Hepatic stellate cell (primary cell): ENCODE measurements at regions not wholly inside any gene's neighbourhood (a gene's known extent, or its start where the extent isn't known, plus 50 kb on each side); places are given as distances from the start of the nearest gene placed in this dataset.

Source experiments
- DNase-seq: peaks from one replicate; pipeline ENCODE4 v3.0.0; 2011; ENCODE audit warnings: low spot score

DNA sequence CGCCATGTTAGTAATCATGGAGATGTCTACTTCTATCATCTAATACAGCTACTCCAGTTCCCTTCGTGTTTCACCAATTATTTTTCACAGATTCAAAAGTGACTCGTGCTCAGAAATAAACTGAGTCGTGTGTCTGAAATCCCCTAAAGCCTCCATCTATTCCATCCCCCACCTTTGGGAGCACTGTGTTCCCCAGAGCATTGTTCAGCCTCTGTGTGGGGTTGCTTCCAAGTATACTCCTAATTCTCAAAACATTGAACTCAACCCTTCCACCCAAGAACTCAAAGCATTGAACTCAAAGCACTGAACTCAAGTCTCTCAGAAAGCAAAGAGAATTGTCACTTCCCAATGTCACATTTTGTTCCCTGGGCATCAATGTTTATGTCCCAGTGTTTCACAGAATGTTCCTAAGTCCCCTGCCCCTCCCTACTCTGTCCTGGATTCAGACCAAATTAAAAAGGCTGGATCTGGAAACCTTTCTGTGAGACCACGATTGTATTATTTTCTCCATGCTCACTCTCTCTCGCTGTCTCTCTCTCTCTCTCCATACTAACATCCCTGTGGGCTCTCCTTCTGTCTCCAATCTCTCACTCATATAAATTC, 138.5 kb upstream of the QRFPR start:
- DNase-seq: no peak

DNA sequence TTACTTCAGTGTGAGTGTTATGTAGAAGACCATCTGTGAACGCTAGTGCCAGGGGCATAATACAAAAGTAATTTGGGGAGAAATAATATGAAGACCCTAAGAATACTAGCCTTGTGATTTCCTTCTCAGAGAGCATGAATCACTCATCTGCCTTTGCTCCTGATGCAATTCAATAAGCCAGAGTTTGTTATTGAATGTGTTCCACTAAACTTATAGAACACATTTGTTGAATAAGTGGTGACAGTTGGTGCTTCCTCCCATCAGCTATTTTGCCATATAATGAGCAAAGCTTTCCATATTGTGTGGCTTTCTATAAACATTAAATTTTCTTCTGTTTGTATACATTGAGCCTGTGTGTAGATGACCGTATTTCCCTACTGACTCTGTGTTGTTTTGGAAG, 136.4 kb upstream of the QRFPR start:
- no peak for DNase-seq

DNA sequence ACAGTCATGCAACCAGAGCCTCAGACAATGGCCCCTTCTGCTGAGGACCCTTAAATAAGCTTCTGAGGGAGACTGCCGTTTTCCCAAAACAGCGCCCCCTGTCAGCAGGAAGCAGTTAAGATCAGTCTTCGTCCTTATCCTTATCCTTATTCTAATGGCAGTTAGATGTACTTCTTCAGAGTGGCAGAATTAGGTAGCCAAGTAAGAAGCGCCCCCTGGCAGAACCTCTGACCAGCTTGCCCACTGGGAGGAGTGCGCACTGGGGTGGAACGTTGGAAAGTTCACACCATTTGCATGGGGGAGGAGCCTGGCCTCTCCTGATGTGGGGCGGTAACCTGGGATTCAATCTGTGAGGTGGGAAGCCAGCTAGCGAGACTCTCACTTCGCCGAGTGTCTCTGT, 133.6 kb upstream of the QRFPR start:
- DNase-seq: no peak

DNA sequence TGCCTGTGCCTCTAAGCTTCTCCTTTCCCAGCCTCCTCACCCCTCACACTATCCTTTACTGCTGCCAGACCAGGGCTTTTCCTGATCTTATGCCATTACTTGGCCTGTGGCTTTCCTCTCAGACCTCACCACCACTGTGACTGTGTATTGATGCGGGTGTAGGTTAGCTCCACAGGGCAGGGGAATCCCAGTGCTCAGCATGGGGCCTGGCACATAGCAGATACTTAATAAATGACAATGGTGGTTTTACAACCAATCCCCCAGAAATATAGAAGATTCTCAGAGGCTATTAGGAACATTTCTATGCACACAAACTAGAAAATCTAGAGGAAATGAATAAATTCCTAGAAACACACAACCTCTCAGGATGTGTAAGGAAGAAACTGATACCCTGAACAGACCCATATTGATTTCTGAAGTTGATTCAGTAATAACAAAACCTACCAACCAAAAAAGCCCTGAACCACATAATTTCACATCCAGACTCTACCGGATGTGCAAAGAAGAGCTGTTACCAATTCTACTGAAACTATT, 129.6 kb upstream of the QRFPR start:
- DNase-seq: no peak

DNA sequence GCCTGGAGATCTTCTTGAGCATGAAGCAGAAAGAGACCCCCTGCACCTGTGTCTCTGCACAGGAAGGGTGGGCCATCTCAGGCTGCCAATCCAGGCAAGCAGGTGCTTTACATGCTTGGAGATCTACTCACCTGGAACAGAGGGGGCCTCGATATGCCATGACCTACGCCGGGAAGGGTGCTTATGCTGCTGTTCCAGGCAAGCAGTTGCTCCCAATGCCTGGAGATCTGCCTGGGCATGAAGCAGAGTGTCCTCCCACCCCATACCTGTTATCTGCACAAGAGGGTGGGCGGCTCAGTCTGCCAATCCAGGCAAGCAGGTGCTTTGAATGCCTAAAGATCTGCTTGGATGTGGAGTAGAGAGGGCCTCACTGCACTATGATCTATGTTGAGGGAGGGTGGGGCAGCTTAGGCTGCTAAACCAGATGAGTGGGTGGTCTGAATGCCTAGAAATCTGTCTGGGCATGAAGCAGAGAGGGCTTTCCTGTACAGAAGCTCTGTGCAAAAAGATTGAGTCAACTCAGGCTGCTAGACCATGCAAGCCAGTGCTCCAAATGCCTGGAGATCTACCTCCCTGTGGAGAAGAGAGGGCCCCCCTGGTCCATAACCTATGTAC, 104.5 kb upstream of the QRFPR start:
- DNase-seq: no peak

DNA sequence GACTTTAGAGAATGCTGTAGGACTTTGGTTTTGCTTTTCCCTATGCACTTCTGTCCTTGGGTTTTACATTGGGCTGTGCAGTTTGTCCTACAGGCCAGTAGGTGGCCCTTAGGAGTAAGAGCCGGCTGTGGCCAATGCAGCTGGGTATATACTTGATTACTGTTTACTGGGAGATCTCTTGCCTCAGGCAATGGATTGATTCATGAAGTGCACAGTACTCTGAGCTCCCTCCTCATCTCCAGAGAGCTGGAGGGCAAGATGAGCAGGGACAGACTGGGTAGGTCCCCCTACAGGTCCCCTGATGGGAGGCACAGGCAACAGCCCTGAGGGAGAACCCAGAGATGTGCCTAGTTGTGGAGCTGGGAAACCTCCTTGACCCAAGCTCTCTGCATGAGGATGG, 103.8 kb upstream of the QRFPR start:
- peak; percentile 29 for DNase-seq

DNA sequence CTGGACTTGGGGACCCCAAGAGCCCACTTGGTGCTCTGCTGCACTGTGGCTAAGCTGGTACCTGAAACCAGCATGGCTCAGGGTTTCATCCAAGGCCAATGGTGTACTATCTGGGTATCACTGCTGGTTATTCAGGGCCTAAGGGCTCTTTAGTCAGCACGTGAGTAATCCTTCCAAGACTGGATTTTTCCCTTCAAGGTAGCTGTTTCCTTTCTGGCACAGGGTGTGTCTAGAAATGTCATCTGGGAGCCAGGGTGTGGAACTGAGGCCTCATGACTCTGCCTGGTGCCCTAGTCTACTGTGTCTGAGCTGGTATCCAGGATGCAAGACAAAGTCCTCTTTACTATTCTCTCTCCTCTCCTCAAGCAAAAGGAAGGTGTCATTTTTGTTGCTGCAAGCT, 99.0 kb upstream of the QRFPR start:
- no peak for DNase-seq

DNA sequence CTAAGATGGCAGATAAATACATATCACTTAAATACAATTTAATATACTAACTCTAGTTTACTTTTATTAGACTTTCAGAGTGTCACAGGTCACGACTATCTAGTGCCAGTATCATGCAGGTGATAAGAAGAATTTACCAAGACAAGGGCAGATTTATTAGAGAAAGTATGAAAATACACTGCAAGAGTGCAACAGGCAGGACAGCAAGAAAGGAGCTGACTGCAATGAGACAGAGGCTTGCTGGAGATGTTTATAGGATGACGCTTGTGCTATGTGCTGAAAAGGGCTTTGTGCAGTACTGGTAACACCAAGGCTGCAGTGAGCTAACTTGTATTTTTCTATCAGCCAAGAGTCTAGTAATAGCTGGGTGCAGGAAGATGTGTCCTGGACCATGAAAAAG, 96.7 kb upstream of the QRFPR start:
- DNase-seq: no peak

DNA sequence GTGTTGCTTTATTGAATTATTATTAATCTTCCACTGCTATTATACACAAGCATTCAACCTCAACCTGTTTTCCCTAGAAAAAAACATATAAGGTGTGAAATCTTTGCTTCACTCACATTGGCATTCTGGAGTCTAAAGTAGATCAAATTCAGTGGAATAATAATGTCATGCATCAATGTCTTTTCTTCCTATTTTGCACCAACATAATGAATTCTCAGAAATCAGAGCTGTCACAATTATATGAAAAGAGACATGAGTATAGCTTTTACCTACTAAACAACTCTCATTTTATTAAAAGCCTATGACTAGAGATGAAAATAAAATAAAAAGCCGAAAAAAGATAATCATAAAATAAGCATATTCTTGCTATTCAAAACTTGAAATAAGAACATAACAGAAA, 96.3 kb upstream of the QRFPR start:
- DNase-seq: no peak

DNA sequence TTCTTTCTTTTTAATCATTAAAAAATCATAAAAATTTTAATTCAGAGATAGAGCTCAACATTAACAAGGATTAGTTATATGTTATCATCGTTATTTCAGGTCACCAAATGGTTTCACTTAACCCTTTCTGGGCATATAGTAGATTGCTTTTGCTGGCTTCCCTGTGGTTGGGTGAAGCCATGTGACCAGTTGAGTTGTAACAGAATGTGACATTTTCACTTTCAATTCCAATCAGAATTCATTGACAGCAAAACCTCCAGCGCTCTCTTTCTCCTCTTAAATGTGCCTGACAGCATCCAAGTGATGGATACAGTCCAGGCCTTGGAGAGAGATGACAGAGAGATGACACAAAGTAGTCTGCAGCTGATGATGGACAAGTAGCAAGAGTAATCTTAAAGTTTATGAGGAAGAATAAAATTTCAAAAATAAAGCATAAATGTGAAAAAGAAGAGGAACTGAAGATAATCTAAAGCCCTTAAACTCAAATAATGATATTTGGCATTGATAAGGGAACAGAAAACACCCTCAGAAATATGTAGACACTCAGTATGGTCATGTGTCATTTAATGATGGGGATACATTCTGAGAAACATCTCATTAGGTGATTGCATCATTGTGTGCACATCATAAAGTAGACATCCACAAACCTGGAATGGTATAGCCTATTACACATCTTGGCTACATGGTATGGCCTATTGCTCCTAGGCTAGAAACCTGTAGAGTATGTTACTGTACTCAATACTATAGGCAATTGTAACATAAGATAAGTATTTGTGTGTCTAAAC, 92.3 kb upstream of the QRFPR start:
- no peak for DNase-seq

DNA sequence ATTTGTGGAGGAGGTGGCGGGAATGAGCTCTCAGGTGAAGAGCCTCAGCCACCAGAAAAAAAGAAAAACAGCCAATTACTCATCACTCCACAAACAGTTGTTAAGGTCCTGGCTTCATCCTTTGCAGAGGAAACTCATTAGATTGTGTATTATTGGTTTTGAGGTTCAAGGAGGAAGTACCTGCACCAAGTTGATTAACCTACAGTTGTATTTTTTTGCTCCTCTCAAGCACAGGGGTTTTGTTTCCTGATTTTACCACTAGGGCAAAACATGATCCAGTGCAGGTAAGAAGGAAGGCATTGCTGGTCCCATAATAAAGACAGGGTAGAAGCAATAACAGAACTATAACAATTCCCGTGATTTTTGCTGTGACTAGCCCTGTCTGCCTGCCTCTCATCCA, 84.0 kb upstream of the QRFPR start:
- DNase-seq: no peak

DNA sequence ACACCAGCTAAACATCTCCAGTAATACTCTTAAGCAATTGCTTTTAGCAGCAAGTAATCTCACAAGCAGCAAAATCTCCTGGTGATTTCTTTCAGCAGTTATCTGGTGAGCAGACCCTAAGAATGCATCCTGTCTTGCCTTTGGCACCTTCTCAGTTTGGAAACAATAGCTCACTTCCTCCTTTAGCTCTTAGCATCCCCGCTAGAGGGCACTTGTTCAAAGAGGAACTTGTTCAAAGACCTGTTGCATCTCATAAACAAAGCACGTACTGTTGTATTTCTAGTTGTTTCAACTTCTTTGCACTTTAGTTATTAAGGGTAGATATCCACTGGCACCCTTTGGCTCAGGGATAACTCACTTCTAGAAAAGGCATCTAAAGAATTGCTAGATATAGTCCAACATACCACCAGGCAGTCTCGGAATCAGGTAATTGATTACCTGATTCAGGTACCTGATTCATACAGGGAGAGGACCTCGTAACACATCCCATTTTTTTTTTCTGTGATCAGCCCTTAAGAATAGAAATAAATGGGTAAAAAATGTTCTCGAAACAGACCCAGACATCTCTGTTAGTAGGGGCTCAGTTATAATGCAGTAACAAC, 81.9 kb upstream of the QRFPR start:
- DNase-seq: peak; percentile 6

DNA sequence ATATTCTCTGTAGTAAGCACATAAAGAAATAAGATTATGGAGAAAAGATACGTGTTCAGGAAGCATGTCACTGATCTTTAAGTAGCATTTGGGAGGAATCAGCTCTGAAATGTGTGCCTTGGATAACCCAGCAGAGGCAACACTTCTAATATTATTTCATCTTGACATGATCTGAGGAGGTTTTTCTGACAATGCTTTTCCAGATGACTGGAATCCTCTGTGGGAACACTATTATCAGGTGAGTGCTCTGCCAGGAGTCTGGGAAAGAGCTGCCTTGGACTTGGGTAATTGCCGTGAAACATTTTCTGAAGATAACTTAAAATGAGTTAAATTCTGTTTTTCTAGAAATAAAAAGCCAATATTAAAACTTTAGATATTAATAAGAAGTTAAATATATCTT, 78.2 kb upstream of the QRFPR start:
- no peak for DNase-seq

DNA sequence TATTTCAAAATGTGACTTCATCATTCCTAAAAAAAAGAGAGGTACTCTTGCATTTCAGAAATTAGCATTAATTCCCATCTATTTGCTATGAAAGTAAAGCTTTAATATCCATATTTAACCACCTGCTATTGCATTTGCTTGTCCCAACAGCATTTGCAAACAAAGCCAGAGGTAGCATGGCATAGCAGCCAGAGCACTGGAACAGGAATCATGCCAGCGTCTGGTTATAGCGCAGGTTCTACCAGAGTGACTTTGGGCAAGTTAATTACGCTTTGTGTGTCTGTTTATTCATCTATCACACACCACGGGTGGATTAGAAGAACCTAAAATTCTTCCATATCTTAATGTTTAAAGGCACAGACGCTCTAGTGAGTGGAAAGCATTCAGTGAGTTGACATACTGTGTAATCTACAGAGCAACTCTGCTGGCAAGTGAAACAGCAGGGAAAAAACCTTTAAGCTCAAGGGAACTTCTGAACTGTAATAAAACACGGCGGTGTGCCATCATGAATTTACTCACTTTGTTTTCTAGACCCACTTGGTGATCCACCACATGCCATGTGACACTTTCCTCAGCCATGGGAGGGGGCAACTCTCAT, 76.6 kb upstream of the QRFPR start:
- no peak for DNase-seq

DNA sequence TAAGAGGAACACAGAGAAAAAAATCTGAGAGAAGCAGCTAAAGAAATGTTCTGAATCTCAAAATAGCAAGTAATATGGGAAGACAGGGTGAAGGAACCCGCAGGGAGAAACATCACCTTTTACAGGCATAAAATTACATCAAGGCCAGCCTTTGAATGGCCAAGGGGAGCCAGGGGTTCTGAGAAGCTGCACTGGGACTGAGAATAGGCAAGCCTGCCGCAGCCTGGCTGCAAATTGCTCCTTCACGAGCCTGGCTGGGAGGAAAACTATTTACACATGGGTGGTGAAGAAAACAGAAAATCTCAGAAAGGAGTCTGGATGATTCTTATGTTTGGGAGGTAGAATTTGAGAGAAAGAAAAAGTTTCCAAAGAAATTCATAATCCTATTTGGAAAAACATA, 74.5 kb upstream of the QRFPR start:
- DNase-seq: no peak

DNA sequence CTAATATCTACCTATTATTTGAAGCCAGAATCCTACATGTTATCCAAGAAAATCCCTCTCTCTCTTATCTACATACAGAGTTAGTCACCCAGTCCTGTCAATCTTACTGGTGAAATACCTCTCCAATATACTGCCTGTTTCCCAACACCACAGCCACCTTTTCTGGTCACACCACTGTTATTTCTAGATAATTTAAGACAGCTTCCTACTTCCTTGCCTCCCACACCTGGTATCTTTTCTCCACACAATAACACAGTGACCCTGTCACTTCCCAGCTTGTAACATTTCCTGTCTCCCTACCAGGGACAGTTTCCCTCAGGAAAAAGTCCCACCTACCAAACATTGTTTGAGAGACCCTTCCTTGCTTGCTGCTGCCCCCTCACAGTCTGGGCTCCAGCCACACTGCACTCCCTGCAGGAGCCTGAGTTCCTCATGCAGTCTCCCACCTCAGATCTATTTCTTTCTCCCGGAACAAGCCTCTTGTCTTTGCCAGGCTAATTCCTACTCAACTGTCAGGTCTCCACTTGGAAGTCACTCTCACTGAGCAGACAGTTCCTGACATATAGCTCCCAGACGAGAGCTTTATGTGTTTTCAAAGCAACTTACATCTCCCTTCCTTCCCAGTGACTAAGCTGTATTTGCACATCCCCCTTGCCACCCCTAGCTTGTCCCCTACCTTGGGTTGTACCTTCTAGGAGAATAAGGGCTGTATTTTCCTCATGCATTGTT, 73.6 kb upstream of the QRFPR start:
- no peak for DNase-seq

DNA sequence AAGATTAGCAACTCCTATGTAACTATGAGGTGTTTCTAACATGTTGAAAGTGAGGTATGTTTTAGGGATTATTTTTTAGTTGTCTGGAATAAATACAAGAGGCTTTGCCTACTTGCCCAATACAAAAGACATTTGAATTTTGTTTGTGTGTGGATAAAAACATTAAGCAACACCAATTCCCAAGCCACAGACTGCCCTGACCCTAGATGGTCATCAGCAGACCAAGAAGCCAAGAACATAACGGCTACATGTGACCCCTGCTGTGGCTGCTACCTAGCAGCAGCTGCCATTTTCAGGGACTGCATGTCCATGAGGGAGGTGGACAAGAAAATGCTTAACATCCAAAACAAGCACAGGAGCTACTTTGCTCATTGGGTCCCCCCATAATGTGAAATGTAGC, 70.5 kb upstream of the QRFPR start:
- DNase-seq: no peak

DNA sequence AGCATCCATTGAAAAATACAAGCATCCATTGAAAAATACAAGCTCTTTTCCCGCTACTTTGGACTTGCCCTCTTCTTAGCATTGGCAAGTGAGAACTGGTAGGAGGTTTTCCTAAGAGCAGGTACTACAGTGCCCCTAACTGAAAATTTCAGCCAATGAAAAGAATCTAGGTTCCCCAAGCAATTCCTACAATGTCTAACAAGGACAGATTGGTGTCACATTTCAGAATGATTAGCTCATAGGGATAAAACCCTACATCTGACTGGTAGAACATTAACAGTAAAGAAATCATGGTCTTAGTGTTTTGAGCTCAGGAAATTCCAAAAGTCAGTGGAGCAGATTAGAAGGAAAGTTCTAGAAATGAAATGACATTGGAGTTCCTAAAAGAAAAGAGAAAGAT, 68.6 kb upstream of the QRFPR start:
- DNase-seq: no peak

DNA sequence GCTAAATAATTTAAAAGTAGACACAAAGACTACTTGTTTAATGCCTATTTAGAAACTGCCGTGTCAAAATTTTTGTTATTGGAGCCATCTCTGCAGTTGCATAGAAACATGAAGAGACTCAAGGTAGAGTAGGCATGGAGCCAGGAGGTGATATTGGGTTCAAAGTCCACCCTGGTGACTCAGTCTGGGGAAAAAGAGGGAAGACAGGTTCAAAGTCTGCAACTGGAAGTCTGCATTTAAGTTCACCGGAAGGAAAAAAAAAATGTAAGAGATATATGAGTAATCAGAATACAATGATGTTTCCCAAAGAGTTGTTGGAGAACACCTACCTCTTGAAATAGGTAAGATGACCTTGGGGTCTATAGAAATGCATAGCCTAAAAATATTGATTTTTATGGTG, 67.4 kb upstream of the QRFPR start:
- no peak for DNase-seq

DNA sequence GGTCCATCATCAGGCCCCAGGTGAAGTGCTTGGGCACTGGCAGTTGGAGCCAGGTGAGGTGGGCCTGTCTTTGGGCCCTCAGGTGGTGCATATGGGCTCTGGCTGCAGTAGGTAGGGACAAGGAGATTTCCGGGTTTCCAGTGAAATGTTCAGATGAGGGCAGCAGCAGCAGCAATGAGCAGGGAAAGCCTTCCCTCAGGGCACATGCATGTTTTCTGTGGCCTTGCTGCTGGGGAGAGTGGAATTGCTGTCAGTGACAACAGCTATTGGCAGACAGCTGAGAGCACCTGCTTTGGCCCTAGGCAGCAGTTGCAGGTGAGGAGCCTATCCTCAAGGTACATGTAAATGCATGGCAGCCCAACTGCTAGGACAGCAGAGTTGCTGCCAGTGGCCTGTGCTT, 58.9 kb upstream of the QRFPR start:
- DNase-seq: no peak
